Activated CD4-positive, alpha-beta T cell treated with anti-CD3 and anti-CD28 coated beads, Interleukin-2, amount 50 U/mL, for 48 hours (primary cell): ENCODE measurements at regions not wholly inside any gene's neighbourhood (a gene's known extent, or its start where the extent isn't known, plus 50 kb on each side); places are given as distances from the start of the nearest gene placed in this dataset.

ENCODE experiments used
- DNase-seq, 2 experiments: peaks; one replicate each; pipeline ENCODE4 v3.0.0-alpha.2; 2020

- DNase-seq = no peak
Observed at GRCh38 chr4:184528051-184528450, 53.7 kb upstream of the IRF2 start.

GRCh38 chr4:184526228-184526627 lies 51.9 kb upstream of the IRF2 start:
- no peak for DNase-seq
